Stimulated activated CD4-positive, alpha-beta T cell treated with anti-CD3 and anti-CD28 coated beads, TNF-alpha, amount 100 ng/mL, for 48 hours (primary cell): ENCODE measurements at regions not wholly inside any gene's neighbourhood (a gene's known extent, or its start where the extent isn't known, plus 50 kb on each side); places are given as distances from the start of the nearest gene placed in this dataset.
"Not testable (repeated sequence)": the region's sequence is repeated elsewhere in the genome, so short reads cannot be mapped to it uniquely, and the experiment has no call there.

Experiments
- DNase-seq, 3 donors: peaks; one replicate each; pipeline ENCODE4 v3.0.0-alpha.2; 2020; ENCODE audit warnings: low read depth in 3 of 3

GRCh38 chr4:27075603-27076002 lies 215.0 kb downstream of the STIM2 start:
- not testable (repeated sequence) for DNase-seq

GRCh38 chr4:27078934-27079455 lies 218.4 kb downstream of the STIM2 start:
- no peak for DNase-seq

- DNase-seq, result no peak
These were observed 221.3 kb downstream of the STIM2 start for GRCh38 chr4:27081675-27082586.

- no peak for DNase-seq
These were observed 222.1 kb downstream of the STIM2 start for GRCh38 chr4:27082776-27083175.

- peak in 1 of 3 donors; percentile 1 for DNase-seq
These were observed 224.2 kb downstream of the STIM2 start for GRCh38 chr4:27084685-27085361.

GRCh38 chr4:27085396-27085795 lies 224.8 kb downstream of the STIM2 start:
- DNase-seq, result no peak

- no peak for DNase-seq
These were observed 226.8 kb downstream of the STIM2 start for GRCh38 chr4:27087306-27088045.

- DNase-seq, result no peak
These were observed 227.8 kb downstream of the STIM2 start for GRCh38 chr4:27088491-27088890.

GRCh38 chr4:27089186-27089585 lies 228.5 kb downstream of the STIM2 start:
- no peak for DNase-seq

- no peak for DNase-seq
These were observed 229.8 kb downstream of the STIM2 start for GRCh38 chr4:27090406-27090805.

- DNase-seq, result no peak
These were observed 233.6 kb downstream of the STIM2 start for GRCh38 chr4:27094224-27094623.

GRCh38 chr4:27094783-27095182 lies 234.1 kb downstream of the STIM2 start:
- no peak for DNase-seq

- DNase-seq, result no peak
These were observed 235.6 kb downstream of the STIM2 start for GRCh38 chr4:27096142-27096824.

- DNase-seq, result no peak
These were observed 237.4 kb downstream of the STIM2 start for GRCh38 chr4:27098034-27098433.

- DNase-seq, result no peak
These were observed 240.1 kb downstream of the STIM2 start for GRCh38 chr4:27100713-27101112.

- DNase-seq, result no peak
These were observed 240.5 kb downstream of the STIM2 start for GRCh38 chr4:27101126-27101525.

- no peak for DNase-seq
These were observed 240.9 kb downstream of the STIM2 start for GRCh38 chr4:27101561-27101960.

GRCh38 chr4:27111627-27112026 lies 251.0 kb downstream of the STIM2 start:
- no peak for DNase-seq

- DNase-seq, result no peak
These were observed 251.9 kb downstream of the STIM2 start for GRCh38 chr4:27112587-27112986.

- no peak for DNase-seq
These were observed 254.6 kb downstream of the STIM2 start for GRCh38 chr4:27115221-27115620.

GRCh38 chr4:27117453-27117852 lies 256.8 kb downstream of the STIM2 start:
- DNase-seq, result no peak

GRCh38 chr4:27119239-27119638 lies 258.6 kb downstream of the STIM2 start:
- no peak for DNase-seq
